ENCODE measurements at regions not wholly inside any gene's neighbourhood (a gene's known extent, or its start where the extent isn't known, plus 50 kb on each side); places are given as distances from the start of the nearest gene placed in this dataset.

DNA sequence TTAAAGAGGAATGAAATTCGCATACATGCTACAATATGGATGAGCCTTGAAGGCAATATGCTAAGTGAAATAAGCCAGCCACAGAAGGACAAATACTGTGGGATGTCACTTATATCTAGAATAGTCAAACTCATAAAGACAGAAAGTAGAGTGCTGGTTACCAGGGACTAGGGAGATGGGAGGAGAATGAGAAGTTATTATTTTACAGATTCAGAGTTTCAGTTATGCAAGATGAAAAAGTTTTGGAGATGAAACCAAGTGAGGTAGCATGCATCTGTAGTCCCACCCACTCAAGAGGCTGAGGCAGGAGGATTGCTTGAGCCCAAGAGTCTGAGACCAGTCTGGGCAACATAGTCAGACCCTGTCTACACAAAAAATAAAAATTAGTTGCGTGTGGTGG is 82.5 kb upstream of the ARID1B start:
- no peak overlapping the region for H3K27ac ChIP-seq (ENCODE audit: low read depth in 1 of 2, low read length in 1 of 2)
- no peaks in the 10 kb centered on the region for H3K27me3 ChIP-seq (ENCODE audit: control insufficient read depth in 3 of 3, insufficient read depth in 3 of 3, low read length in 2 of 3)
- no peaks in the 10 kb centered on the region for H3K4me1 ChIP-seq (ENCODE audit: control insufficient read depth in 5 of 5, insufficient read depth in 5 of 5, low read length in 5 of 5)
- no peak overlapping the region for H3K9ac ChIP-seq (ENCODE audit: insufficient read depth in 1 of 2, low read length in 2 of 2)
- H3K9me3 ChIP-seq (ENCODE audit: control insufficient read depth in 4 of 4, insufficient read depth in 3 of 4, low read length in 3 of 4) = no peaks in the 10 kb centered on the region
- TF ChIP-seq, protein P1, sequence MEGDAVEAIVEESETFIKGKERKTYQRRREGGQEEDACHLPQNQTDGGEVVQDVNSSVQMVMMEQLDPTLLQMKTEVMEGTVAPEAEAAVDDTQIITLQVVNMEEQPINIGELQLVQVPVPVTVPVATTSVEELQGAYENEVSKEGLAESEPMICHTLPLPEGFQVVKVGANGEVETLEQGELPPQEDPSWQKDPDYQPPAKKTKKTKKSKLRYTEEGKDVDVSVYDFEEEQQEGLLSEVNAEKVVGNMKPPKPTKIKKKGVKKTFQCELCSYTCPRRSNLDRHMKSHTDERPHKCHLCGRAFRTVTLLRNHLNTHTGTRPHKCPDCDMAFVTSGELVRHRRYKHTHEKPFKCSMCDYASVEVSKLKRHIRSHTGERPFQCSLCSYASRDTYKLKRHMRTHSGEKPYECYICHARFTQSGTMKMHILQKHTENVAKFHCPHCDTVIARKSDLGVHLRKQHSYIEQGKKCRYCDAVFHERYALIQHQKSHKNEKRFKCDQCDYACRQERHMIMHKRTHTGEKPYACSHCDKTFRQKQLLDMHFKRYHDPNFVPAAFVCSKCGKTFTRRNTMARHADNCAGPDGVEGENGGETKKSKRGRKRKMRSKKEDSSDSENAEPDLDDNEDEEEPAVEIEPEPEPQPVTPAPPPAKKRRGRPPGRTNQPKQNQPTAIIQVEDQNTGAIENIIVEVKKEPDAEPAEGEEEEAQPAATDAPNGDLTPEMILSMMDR (IDR thresholded peaks at IDR 0.05; ENCODE audit: control extremely low read depth, extremely low read depth) = no peak
- no peaks in the 10 kb centered on the region for H3K36me3 ChIP-seq (ENCODE audit: control insufficient read depth in 4 of 4, insufficient read depth in 4 of 4, low read length in 4 of 4)
- DNase-seq (no peak), ATAC-seq (ENCODE audit: insufficient read depth, low FRiP score) (no peak)
- no peak overlapping the region for H3K4me3 ChIP-seq
- 97% methylated on average over 2 of the region's 2 CpGs for WGBS, 2 donors

DNA sequence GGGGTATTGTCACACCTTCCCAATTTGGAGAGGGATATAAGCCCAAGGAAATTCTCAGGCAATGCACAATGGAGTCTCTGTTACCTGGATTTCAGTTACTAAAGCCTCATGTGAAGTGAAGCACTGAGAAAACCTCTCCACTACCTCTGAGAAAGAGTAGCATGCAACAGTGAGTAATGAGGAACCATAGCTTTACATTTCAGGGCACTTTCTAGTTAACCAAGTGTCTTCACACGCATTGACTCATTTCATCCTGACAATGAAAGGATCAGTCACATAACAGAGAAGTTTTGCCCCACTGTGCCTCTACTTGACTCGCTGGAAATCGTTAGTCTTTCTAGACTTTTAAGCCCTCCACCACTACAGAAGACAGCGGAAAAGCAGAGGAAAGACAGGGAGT is 86.2 kb upstream of the ARID1B start:
- no peak overlapping the region for H3K27ac ChIP-seq (ENCODE audit: low read depth in 1 of 2, low read length in 1 of 2)
- H3K4me3 ChIP-seq = no peak overlapping the region
- peaks cover 0 to 9% (median under 1%) of the 10 kb centered on the region in 5 donors for H3K4me1 ChIP-seq (ENCODE audit: control insufficient read depth in 5 of 5, insufficient read depth in 5 of 5, low read length in 5 of 5)
- H3K27me3 ChIP-seq (ENCODE audit: control insufficient read depth in 3 of 3, insufficient read depth in 3 of 3, low read length in 2 of 3) = no peaks in the 10 kb centered on the region
- WGBS, 2 donors = 93% methylated on average over 4 of the region's 4 CpGs
- no peak for ATAC-seq (ENCODE audit: insufficient read depth, low FRiP score)
- H3K36me3 ChIP-seq (ENCODE audit: control insufficient read depth in 4 of 4, insufficient read depth in 4 of 4, low read length in 4 of 4) = no peaks in the 10 kb centered on the region
- H3K9me3 ChIP-seq (ENCODE audit: control insufficient read depth in 4 of 4, insufficient read depth in 3 of 4, low read length in 3 of 4) = no peaks in the 10 kb centered on the region
- DNase-seq = no peak
- no peak overlapping the region for H3K9ac ChIP-seq (ENCODE audit: insufficient read depth in 1 of 2, low read length in 2 of 2)
- TF ChIP-seq, protein P1 (IDR thresholded peaks at IDR 0.05; ENCODE audit: control extremely low read depth, extremely low read depth) = no peak

DNA sequence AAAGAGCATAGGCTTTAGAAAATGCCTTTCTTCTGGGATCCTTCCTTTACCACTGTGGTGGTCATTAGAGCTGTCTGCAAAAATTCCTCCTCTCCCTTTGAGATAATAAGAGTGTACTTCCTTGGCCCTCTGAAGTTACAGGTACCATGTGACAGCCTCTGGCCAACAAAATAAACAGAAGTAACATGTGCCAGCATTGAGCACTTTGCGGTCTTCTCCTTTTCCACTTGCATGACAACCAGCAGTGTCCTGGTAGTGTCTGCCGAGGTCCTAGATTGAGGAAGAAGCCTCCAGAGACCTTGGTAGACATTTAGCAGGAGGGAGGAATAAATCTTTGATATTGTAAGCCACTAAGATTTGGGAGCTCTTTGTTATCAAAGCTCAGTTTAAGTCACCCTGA is 87.5 kb upstream of the ARID1B start:
- no peaks in the 10 kb centered on the region for H3K9me3 ChIP-seq (ENCODE audit: control insufficient read depth in 4 of 4, insufficient read depth in 3 of 4, low read length in 3 of 4)
- no peak overlapping the region for H3K27ac ChIP-seq (ENCODE audit: low read depth in 1 of 2, low read length in 1 of 2)
- H3K9ac ChIP-seq (ENCODE audit: insufficient read depth in 1 of 2, low read length in 2 of 2) = no peak overlapping the region
- H3K4me1 ChIP-seq (ENCODE audit: control insufficient read depth in 5 of 5, insufficient read depth in 5 of 5, low read length in 5 of 5) = peaks cover 0 to 19% (median 6%) of the 10 kb centered on the region in 5 donors
- ATAC-seq (ENCODE audit: insufficient read depth, low FRiP score) (no peak), DNase-seq (no peak)
- TF ChIP-seq, protein P1 (IDR thresholded peaks at IDR 0.05; ENCODE audit: control extremely low read depth, extremely low read depth) = no peak
- WGBS, 2 donors = 31 to 75% methylated on average over 2 of the region's 2 CpGs
- H3K27me3 ChIP-seq (ENCODE audit: control insufficient read depth in 3 of 3, insufficient read depth in 3 of 3, low read length in 2 of 3) = no peaks in the 10 kb centered on the region
- H3K36me3 ChIP-seq (ENCODE audit: control insufficient read depth in 4 of 4, insufficient read depth in 4 of 4, low read length in 4 of 4) = no peaks in the 10 kb centered on the region
- no peak overlapping the region for H3K4me3 ChIP-seq

DNA sequence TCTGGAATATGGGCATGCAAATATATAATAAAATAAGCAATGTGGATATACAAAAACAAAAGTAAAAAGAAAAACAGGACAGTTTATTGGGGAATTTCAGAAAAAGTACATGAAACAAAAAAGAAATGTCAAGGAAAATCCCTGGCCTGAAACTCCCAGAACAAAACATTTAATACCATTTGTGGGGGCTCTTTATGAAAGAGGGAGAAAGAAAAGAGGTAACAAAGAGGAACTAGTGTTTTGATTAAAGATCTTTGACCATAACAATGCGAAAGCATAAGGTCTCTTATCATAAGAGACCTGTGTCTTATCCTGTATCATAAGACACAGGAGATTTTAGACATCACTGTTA is 88.6 kb upstream of the ARID1B start:
- Histone ChIP-seq H3K9me3 (ENCODE audit: control insufficient read depth in 4 of 4, insufficient read depth in 3 of 4, low read length in 3 of 4) (no peaks in the 10 kb centered on the region), H3K4me3 (no peak overlapping the region), H3K27me3 (ENCODE audit: control insufficient read depth in 3 of 3, insufficient read depth in 3 of 3, low read length in 2 of 3) (no peaks in the 10 kb centered on the region), H3K9ac (ENCODE audit: insufficient read depth in 1 of 2, low read length in 2 of 2) (no peak overlapping the region), H3K27ac (ENCODE audit: low read depth in 1 of 2, low read length in 1 of 2) (peak overlapping the region in 1 of 2 donors; percentile 80), H3K36me3 (ENCODE audit: control insufficient read depth in 4 of 4, insufficient read depth in 4 of 4, low read length in 4 of 4) (no peaks in the 10 kb centered on the region), H3K4me1 (ENCODE audit: control insufficient read depth in 5 of 5, insufficient read depth in 5 of 5, low read length in 5 of 5) (peaks cover 0 to 26% (median 6%) of the 10 kb centered on the region in 5 donors)
- 77 to 97% methylated on average over 1 of the region's 1 CpG for WGBS, 2 donors
- TF ChIP-seq, protein P1 (IDR thresholded peaks at IDR 0.05; ENCODE audit: control extremely low read depth, extremely low read depth) = no peak
- ATAC-seq (ENCODE audit: insufficient read depth, low FRiP score) (no peak), DNase-seq (no peak)
